ENCODE measurements at regions not wholly inside any gene's neighbourhood (a gene's known extent, or its start where the extent isn't known, plus 50 kb on each side); places are given as distances from the start of the nearest gene placed in this dataset.

- no peak overlapping the region for H4K91ac ChIP-seq (ENCODE audit: low read length)
- H3K4me2 ChIP-seq (ENCODE audit: low read length, poor library complexity, severe bottlenecking): no peak overlapping the region
- H3K4me3 ChIP-seq (ENCODE audit: insufficient read depth in 1 of 2, low read depth in 1 of 2, low read length in 2 of 2): no peak overlapping the region
- H4K8ac ChIP-seq (ENCODE audit: low read length): no peak overlapping the region
- no peak overlapping the region for H2BK5ac ChIP-seq (ENCODE audit: low read depth, low read length, poor library complexity, severe bottlenecking)
- H2BK15ac ChIP-seq (ENCODE audit: low read depth, poor library complexity, severe bottlenecking): no peak overlapping the region
- no peak overlapping the region for H3K4ac ChIP-seq (ENCODE audit: low read depth in 1 of 2, low read length in 2 of 2)
- H2AK5ac ChIP-seq (ENCODE audit: low read length, severe bottlenecking): no peak overlapping the region
- no peak overlapping the region for H3K9ac ChIP-seq (ENCODE audit: low read length)
- WGBS: 100% methylated on average over 1 of the region's 1 CpG
- no peak for DNase-seq
- H3K23ac ChIP-seq (ENCODE audit: low read length in 2 of 2): no peak overlapping the region
- no peak overlapping the region for H3K18ac ChIP-seq (ENCODE audit: low read depth in 1 of 2, low read length in 2 of 2)
- no peaks in the 10 kb centered on the region for H3K9me3 ChIP-seq (ENCODE audit: control insufficient read depth, low read length)
- no peaks in the 10 kb centered on the region for H3K27me3 ChIP-seq (ENCODE audit: control insufficient read depth in 1 of 2, insufficient read depth in 1 of 2, low read length in 2 of 2)
- H3K4me1 ChIP-seq (ENCODE audit: control insufficient read depth, insufficient read depth, low read depth, low read length): no peaks in the 10 kb centered on the region
- no peaks in the 10 kb centered on the region for H3K79me1 ChIP-seq (replicated peaks; ENCODE audit: low read length, poor library complexity, severe bottlenecking)
- H3K27ac ChIP-seq (ENCODE audit: low read length, poor library complexity, severe bottlenecking): no peak overlapping the region
- no peak overlapping the region for H2BK120ac ChIP-seq (ENCODE audit: low read depth, low read length)
- no peak overlapping the region for H3K14ac ChIP-seq (ENCODE audit: low read length in 2 of 2)
- no peak overlapping the region for H2BK12ac ChIP-seq (ENCODE audit: low read length in 2 of 2)
- no peaks in the 10 kb centered on the region for H3K36me3 ChIP-seq (ENCODE audit: control insufficient read depth in 1 of 2, insufficient read depth in 2 of 2, low read depth in 1 of 2, low read length in 2 of 2)
- no peak overlapping the region for H2AFZ ChIP-seq (ENCODE audit: low read depth, low read length)
Measured at GRCh38 chrX:10906866-10907265, 204.3 kb upstream of the HCCS start.

DNA sequence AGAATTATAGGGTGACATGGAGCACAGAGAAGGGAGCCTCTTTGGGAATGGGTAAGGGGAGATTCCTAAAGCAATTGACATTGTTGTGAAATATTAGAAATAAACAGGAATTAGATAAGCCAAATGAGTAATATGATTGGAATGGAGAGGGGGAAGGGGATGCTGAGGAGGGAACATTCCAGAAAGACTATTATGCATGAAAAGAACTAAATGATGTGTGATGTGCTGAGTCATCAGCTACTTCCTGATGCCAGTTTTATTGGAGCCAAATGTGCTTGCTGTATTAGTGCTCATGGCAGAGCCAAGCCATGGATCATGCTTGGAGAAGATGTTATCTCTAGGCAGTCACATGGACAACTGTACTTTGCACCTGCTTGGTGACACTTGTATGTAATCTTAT lies 189.0 kb upstream of the HCCS start:
- no peak overlapping the region for H2BK5ac ChIP-seq (ENCODE audit: low read depth, low read length, poor library complexity, severe bottlenecking)
- peak; percentile 52 for DNase-seq
- H3K79me1 ChIP-seq (replicated peaks; ENCODE audit: low read length, poor library complexity, severe bottlenecking): no peaks in the 10 kb centered on the region
- no peak overlapping the region for H3K4me3 ChIP-seq (ENCODE audit: insufficient read depth in 1 of 2, low read depth in 1 of 2, low read length in 2 of 2)
- no peak overlapping the region for H4K8ac ChIP-seq (ENCODE audit: low read length)
- H3K9ac ChIP-seq (ENCODE audit: low read length): no peak overlapping the region
- H4K91ac ChIP-seq (ENCODE audit: low read length): no peak overlapping the region
- H2BK12ac ChIP-seq (ENCODE audit: low read length in 2 of 2): no peak overlapping the region
- H3K9me3 ChIP-seq (ENCODE audit: control insufficient read depth, low read length): no peaks in the 10 kb centered on the region
- H2BK15ac ChIP-seq (ENCODE audit: low read depth, poor library complexity, severe bottlenecking): no peak overlapping the region
- no peak overlapping the region for H2AFZ ChIP-seq (ENCODE audit: low read depth, low read length)
- no peak overlapping the region for H2AK5ac ChIP-seq (ENCODE audit: low read length, severe bottlenecking)
- no peaks in the 10 kb centered on the region for H3K27me3 ChIP-seq (ENCODE audit: control insufficient read depth in 1 of 2, insufficient read depth in 1 of 2, low read length in 2 of 2)
- no peak overlapping the region for H3K4me2 ChIP-seq (ENCODE audit: low read length, poor library complexity, severe bottlenecking)
- H2BK120ac ChIP-seq (ENCODE audit: low read depth, low read length): no peak overlapping the region
- peak overlapping the region; percentile 71 for H3K27ac ChIP-seq (ENCODE audit: low read length, poor library complexity, severe bottlenecking)
- no peak overlapping the region for H3K14ac ChIP-seq (ENCODE audit: low read length in 2 of 2)
- H3K4ac ChIP-seq (ENCODE audit: low read depth in 1 of 2, low read length in 2 of 2): no peak overlapping the region
- no peaks in the 10 kb centered on the region for H3K4me1 ChIP-seq (ENCODE audit: control insufficient read depth, insufficient read depth, low read depth, low read length)
- H3K23ac ChIP-seq (ENCODE audit: low read length in 2 of 2): no peak overlapping the region
- no peak overlapping the region for H3K18ac ChIP-seq (ENCODE audit: low read depth in 1 of 2, low read length in 2 of 2)
- no peaks in the 10 kb centered on the region for H3K36me3 ChIP-seq (ENCODE audit: control insufficient read depth in 1 of 2, insufficient read depth in 2 of 2, low read depth in 1 of 2, low read length in 2 of 2)

- Histone ChIP-seq H2BK15ac (ENCODE audit: low read depth, poor library complexity, severe bottlenecking) (no peak overlapping the region), H2AK5ac (ENCODE audit: low read length, severe bottlenecking) (peak overlapping the region; percentile 87), H3K4me3 (ENCODE audit: insufficient read depth in 1 of 2, low read depth in 1 of 2, low read length in 2 of 2) (no peak overlapping the region), H3K36me3 (ENCODE audit: control insufficient read depth in 1 of 2, insufficient read depth in 2 of 2, low read depth in 1 of 2, low read length in 2 of 2) (no peaks in the 10 kb centered on the region), H3K18ac (ENCODE audit: low read depth in 1 of 2, low read length in 2 of 2) (no peak overlapping the region), H4K8ac (ENCODE audit: low read length) (no peak overlapping the region), H3K4me1 (ENCODE audit: control insufficient read depth, insufficient read depth, low read depth, low read length) (no peaks in the 10 kb centered on the region), H2BK120ac (ENCODE audit: low read depth, low read length) (no peak overlapping the region), H3K23ac (ENCODE audit: low read length in 2 of 2) (no peak overlapping the region), H3K27ac (ENCODE audit: low read length, poor library complexity, severe bottlenecking) (peak overlapping the region; percentile 53), H3K4me2 (ENCODE audit: low read length, poor library complexity, severe bottlenecking) (no peak overlapping the region), H2AFZ (ENCODE audit: low read depth, low read length) (no peak overlapping the region), H2BK5ac (ENCODE audit: low read depth, low read length, poor library complexity, severe bottlenecking) (no peak overlapping the region), H4K91ac (ENCODE audit: low read length) (no peak overlapping the region), H3K14ac (ENCODE audit: low read length in 2 of 2) (no peak overlapping the region), H3K27me3 (ENCODE audit: control insufficient read depth in 1 of 2, insufficient read depth in 1 of 2, low read length in 2 of 2) (no peaks in the 10 kb centered on the region), H3K4ac (ENCODE audit: low read depth in 1 of 2, low read length in 2 of 2) (no peak overlapping the region), H3K9ac (ENCODE audit: low read length) (no peak overlapping the region), H3K79me1 (replicated peaks; ENCODE audit: low read length, poor library complexity, severe bottlenecking) (no peaks in the 10 kb centered on the region), H2BK12ac (ENCODE audit: low read length in 2 of 2) (no peak overlapping the region), H3K9me3 (ENCODE audit: control insufficient read depth, low read length) (no peaks in the 10 kb centered on the region)
- DNase-seq: no peak
- WGBS: no CpG with 5 or more reads among the region's 1 CpG
Measured at GRCh38 chrX:10922835-10923234, 188.3 kb upstream of the HCCS start.

DNA sequence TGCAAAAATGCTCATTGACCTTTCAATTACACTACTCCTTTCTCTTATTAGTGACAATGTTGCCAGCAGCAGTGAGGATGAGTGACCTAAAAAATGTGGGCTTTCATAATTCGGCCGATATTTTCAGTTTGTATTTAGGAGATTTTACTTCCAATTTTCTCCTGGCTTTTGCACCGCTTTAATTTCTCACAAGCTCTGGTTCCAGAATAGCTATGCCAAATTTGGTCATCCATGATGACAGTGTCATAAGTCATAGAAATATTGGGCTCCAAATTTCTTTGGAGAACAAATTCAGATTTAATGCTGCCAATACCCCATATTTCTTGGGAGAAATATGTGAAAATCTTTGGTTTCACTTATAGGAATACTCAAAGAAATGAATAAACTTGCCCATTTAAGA lies 187.7 kb upstream of the HCCS start:
- H3K36me3 ChIP-seq (ENCODE audit: control insufficient read depth in 1 of 2, insufficient read depth in 2 of 2, low read depth in 1 of 2, low read length in 2 of 2): no peaks in the 10 kb centered on the region
- H3K18ac ChIP-seq (ENCODE audit: low read depth in 1 of 2, low read length in 2 of 2): no peak overlapping the region
- no peaks in the 10 kb centered on the region for H3K27me3 ChIP-seq (ENCODE audit: control insufficient read depth in 1 of 2, insufficient read depth in 1 of 2, low read length in 2 of 2)
- H3K79me1 ChIP-seq (replicated peaks; ENCODE audit: low read length, poor library complexity, severe bottlenecking): no peaks in the 10 kb centered on the region
- H2BK15ac ChIP-seq (ENCODE audit: low read depth, poor library complexity, severe bottlenecking): no peak overlapping the region
- peak overlapping the region; percentile 24 for H3K9ac ChIP-seq (ENCODE audit: low read length)
- H4K8ac ChIP-seq (ENCODE audit: low read length): no peak overlapping the region
- no peak overlapping the region for H3K4me3 ChIP-seq (ENCODE audit: insufficient read depth in 1 of 2, low read depth in 1 of 2, low read length in 2 of 2)
- H2BK5ac ChIP-seq (ENCODE audit: low read depth, low read length, poor library complexity, severe bottlenecking): no peak overlapping the region
- H3K4me2 ChIP-seq (ENCODE audit: low read length, poor library complexity, severe bottlenecking): no peak overlapping the region
- H3K14ac ChIP-seq (ENCODE audit: low read length in 2 of 2): no peak overlapping the region
- DNase-seq: no peak
- no peak overlapping the region for H4K91ac ChIP-seq (ENCODE audit: low read length)
- H2AK5ac ChIP-seq (ENCODE audit: low read length, severe bottlenecking): no peak overlapping the region
- H2BK12ac ChIP-seq (ENCODE audit: low read length in 2 of 2): no peak overlapping the region
- H3K4ac ChIP-seq (ENCODE audit: low read depth in 1 of 2, low read length in 2 of 2): no peak overlapping the region
- peak overlapping the region; percentile 23 for H3K27ac ChIP-seq (ENCODE audit: low read length, poor library complexity, severe bottlenecking)
- H3K9me3 ChIP-seq (ENCODE audit: control insufficient read depth, low read length): no peaks in the 10 kb centered on the region
- H3K23ac ChIP-seq (ENCODE audit: low read length in 2 of 2): no peak overlapping the region
- H2AFZ ChIP-seq (ENCODE audit: low read depth, low read length): no peak overlapping the region
- H3K4me1 ChIP-seq (ENCODE audit: control insufficient read depth, insufficient read depth, low read depth, low read length): no peaks in the 10 kb centered on the region
- H2BK120ac ChIP-seq (ENCODE audit: low read depth, low read length): no peak overlapping the region
- WGBS: no CpG with 5 or more reads among the region's 3 CpGs
